A673 (cell line): ENCODE measurements at regions not wholly inside any gene's neighbourhood (a gene's known extent, or its start where the extent isn't known, plus 50 kb on each side); places are given as distances from the start of the nearest gene placed in this dataset.

ENCODE experiments used
- BruUV-seq: library from RNA; stranded (reverse); fragments of 400-500 nt; replicated peaks from 2 replicates; lab custom pipeline; 2021; lab: Mats Ljungman, UMichigan
- CTCF ChIA-PET: fragments of 300-600 bp; sonication (Branson Sonifier 250); formaldehyde crosslinking; loops from one replicate; lab custom pipeline; 2022; ENCODE audit warnings: antibody characterized with exemption; lab: Charles Lee
- POLR2A ChIA-PET: fragments of 300-600 bp; sonication (Branson Sonifier 250); formaldehyde crosslinking; loops from one replicate; lab custom pipeline; 2022; ENCODE audit warnings: antibody characterized with exemption; ENCODE audit not compliant: low non-redundant PET; lab: Charles Lee
- DNase-seq: peaks from one replicate; pipeline ENCODE4 v3.0.0-alpha.2; 2015; ENCODE audit warnings: low spot score
- H3K27ac ChIP-seq: fragments of 200-600 bp; sonication (generic); 2 replicates; pipeline ENCODE4 v1.5.1; 2016; ENCODE audit warnings: mixed run types, low read depth, mild to moderate bottlenecking, mixed read lengths, antibody characterized with exemption, low read length; ENCODE audit not compliant: poor library complexity, severe bottlenecking
- H3K27me3 ChIP-seq: fragments of 200-600 bp; sonication (generic); replicated peaks from 2 replicates; pipeline ENCODE4 v1.6.1; 2017; ENCODE audit warnings: mixed run types, low read depth, mild to moderate bottlenecking, mixed read lengths, antibody characterized with exemption, low read length; ENCODE audit not compliant: insufficient read depth, poor library complexity
- H3K36me3 ChIP-seq: fragments of 200-600 bp; sonication (generic); 2 replicates; pipeline ENCODE4 v1.6.1; 2016; ENCODE audit warnings: mixed run types, mild to moderate bottlenecking, mixed read lengths, antibody characterized with exemption, low read length; ENCODE audit not compliant: insufficient read depth, poor library complexity, severe bottlenecking
- H3K4me1 ChIP-seq: fragments of 200-600 bp; sonication (generic); 2 replicates; pipeline ENCODE4 v1.6.1; 2017; ENCODE audit warnings: mixed run types, mild to moderate bottlenecking, mixed read lengths, antibody characterized with exemption, low read length; ENCODE audit not compliant: insufficient read depth, poor library complexity, severe bottlenecking
- H3K4me3 ChIP-seq: fragments of 200-600 bp; sonication (generic); 2 replicates; pipeline ENCODE4 v1.5.1; 2016; ENCODE audit warnings: low read depth, mixed run types, mild to moderate bottlenecking, mixed read lengths, low read length; ENCODE audit not compliant: poor library complexity, severe bottlenecking
- H3K9me3 ChIP-seq: fragments of 200-600 bp; sonication (generic); 2 replicates; pipeline ENCODE4 v1.6.1; 2016; ENCODE audit warnings: mixed run types, low read depth, mild to moderate bottlenecking, mixed read lengths, antibody characterized with exemption, low read length; ENCODE audit not compliant: poor library complexity, severe bottlenecking
- CTCF ChIP-seq: fragments of 300-800, 200-600 bp; sonication (generic); conservative IDR thresholded peaks from 2 replicates; pipeline ENCODE4 v1.5.1; 2017; ENCODE audit warnings: low read depth, mild to moderate bottlenecking, antibody characterized with exemption, low read length, moderate library complexity, mixed read lengths
- EZH2 ChIP-seq: fragments of 200-600 bp; sonication (generic); IDR thresholded peaks from 2 replicates; pipeline ENCODE4 v1.6.1; 2017; ENCODE audit warnings: borderline replicate concordance, low read depth, mild to moderate bottlenecking, mixed read lengths, antibody characterized with exemption, low read length; ENCODE audit not compliant: poor library complexity, severe bottlenecking
- intact Hi-C: fragments of 100-400 bp; cut with micrococcal nuclease; formaldehyde crosslinking; loops from one replicate; pipeline ENCODE4 v1.10.0; 2022; ENCODE audit not compliant: unreplicated experiment

DNA sequence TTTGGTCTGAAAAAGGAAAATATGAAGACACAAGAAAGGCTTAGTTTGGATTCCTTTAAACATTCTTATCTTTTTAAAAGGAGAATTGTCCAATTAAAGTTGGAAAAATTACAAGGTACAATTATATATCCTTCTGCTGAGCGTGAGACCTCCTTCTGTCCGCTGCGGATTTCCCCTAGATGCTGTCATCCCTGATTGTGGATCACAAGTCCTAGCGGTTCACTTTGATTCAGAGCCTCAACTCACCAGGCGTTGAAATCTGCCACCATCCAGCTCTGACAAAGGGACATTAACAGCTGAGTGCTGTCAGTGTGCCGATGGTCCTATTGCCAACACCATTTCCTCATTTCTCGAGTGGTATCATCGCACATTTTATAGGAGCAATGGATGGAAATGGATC, 73.1 kb upstream of the PTER start:
- DNase-seq = no peak
- Histone ChIP-seq H3K27ac (no peak overlapping the region), H3K4me1 (no peaks in the 10 kb centered on the region), H3K9me3 (no peaks in the 10 kb centered on the region), H3K36me3 (no peaks in the 10 kb centered on the region), H3K4me3 (no peak overlapping the region), H3K27me3 (peaks cover 14% of the 10 kb centered on the region)
- intact Hi-C loops = no loop called here
- POLR2A ChIA-PET = no interaction called here
- no TSS peak for BruUV-seq
- TF ChIP-seq EZH2 = no peak
- TF ChIP-seq CTCF = no peak
- CTCF ChIA-PET = no interaction called here

- TF ChIP-seq EZH2 = no peak
- TF ChIP-seq CTCF = no peak
- Histone ChIP-seq H3K4me3 (no peak overlapping the region), H3K27me3 (peaks cover 26% of the 10 kb centered on the region), H3K36me3 (no peaks in the 10 kb centered on the region), H3K27ac (no peak overlapping the region), H3K9me3 (no peaks in the 10 kb centered on the region), H3K4me1 (no peaks in the 10 kb centered on the region)
- CTCF ChIA-PET = no interaction called here
- no TSS peak for BruUV-seq
- POLR2A ChIA-PET = no interaction called here
- peak; percentile 4 for DNase-seq
- intact Hi-C loops = no loop called here
Measured at GRCh38 chr10:16367621-16368292, 69.1 kb upstream of the PTER start.

GRCh38 chr10:16381083-16381482, 55.7 kb upstream of the PTER start:
- Histone ChIP-seq H3K36me3 (no peaks in the 10 kb centered on the region), H3K4me1 (no peaks in the 10 kb centered on the region), H3K4me3 (no peak overlapping the region), H3K27ac (no peak overlapping the region), H3K9me3 (no peaks in the 10 kb centered on the region), H3K27me3 (peaks cover 61% of the 10 kb centered on the region)
- DNase-seq = no peak
- intact Hi-C loops = no loop called here
- POLR2A ChIA-PET = no interaction called here
- no TSS peak for BruUV-seq
- CTCF ChIA-PET = no interaction called here
- TF ChIP-seq EZH2 (no peak), CTCF (no peak)
